ENCODE measurements at regions not wholly inside any gene's neighbourhood (a gene's known extent, or its start where the extent isn't known, plus 50 kb on each side); places are given as distances from the start of the nearest gene placed in this dataset.

GRCh38 chr4:53764761-53765490 lies 173.6 kb upstream of the LNX1 start:
- no peak for ATAC-seq
- no peaks in the 10 kb centered on the region for H3K36me3 ChIP-seq (replicated peaks in 1 of 2; ENCODE audit: control insufficient read depth in 1 of 2, insufficient read depth in 2 of 2, low read length in 2 of 2)

More at GRCh38 chr4:53764761-53765490, 173.6 kb upstream of the LNX1 start:
- Histone ChIP-seq H3K9me3 (ENCODE audit: low read length) (no peaks in the 10 kb centered on the region), H3K4me2 (ENCODE audit: low read depth, low read length) (no peak overlapping the region), H3K27me3 (ENCODE audit: control insufficient read depth in 1 of 2, insufficient read depth in 2 of 2, low read length in 2 of 2) (0 out of 5 replicates have a peak, but pooled peaks cover 0 to 1% of the 10 kb centered on the region in 2 experiments), H3K9ac (ENCODE audit: insufficient read depth, low read depth, low read length) (no peak overlapping the region), H4K20me1 (ENCODE audit: insufficient read depth, low read length) (no peaks in the 10 kb centered on the region), H3K79me2 (ENCODE audit: insufficient read depth, low read length) (no peaks in the 10 kb centered on the region), H3K27ac (ENCODE audit: extremely low read length, insufficient read depth, low read length) (no peak overlapping the region), H2AFZ (ENCODE audit: low read length) (no peak overlapping the region), H3K4me1 (ENCODE audit: insufficient read depth, low read length) (no peaks in the 10 kb centered on the region), H3K4me3 (replicated peaks in 1 of 3; ENCODE audit: insufficient read depth in 1 of 3, low read depth in 2 of 3, low read length in 3 of 3) (no peak overlapping the region)
- FAIRE-seq (no peak), DNase-seq (ENCODE audit: low spot score) (no peak)
- POLR2A ChIA-PET = no interaction called here
- TF ChIP-seq ZNF615 (CRISPR knock-in tag; IDR thresholded peaks at IDR 0.05; ENCODE audit: borderline replicate concordance) = no peak
- TF ChIP-seq SKIL (CRISPR knock-in tag; IDR thresholded peaks at IDR 0.05; ENCODE audit: borderline replicate concordance) = no peak
- no peak for TF ChIP-seq DDIT3 (CRISPR knock-in tag; IDR thresholded peaks at IDR 0.05)
- no peak for TF ChIP-seq ZNF776 (CRISPR knock-in tag; IDR thresholded peaks at IDR 0.05)
- no peak for TF ChIP-seq CEBPG (CRISPR knock-in tag; IDR thresholded peaks at IDR 0.05)
- no peak for TF ChIP-seq ZNF180 (CRISPR knock-in tag; IDR thresholded peaks at IDR 0.05; ENCODE audit: borderline replicate concordance, low read depth)
- TF ChIP-seq CHD2 (IDR thresholded peaks at IDR 0.05; ENCODE audit: low read depth, low read length) = no peak
- no peak for TF ChIP-seq TBX2 (CRISPR knock-in tag; IDR thresholded peaks at IDR 0.05; ENCODE audit: borderline replicate concordance)
- no peak for TF ChIP-seq ZNF503 (CRISPR knock-in tag; IDR thresholded peaks at IDR 0.05)
- TF ChIP-seq ZNF772 (CRISPR knock-in tag; IDR thresholded peaks at IDR 0.05) = no peak
- no peak for TF ChIP-seq MAF1 (CRISPR knock-in tag; IDR thresholded peaks at IDR 0.05; ENCODE audit: borderline replicate concordance)
- no peak for TF ChIP-seq FOXP4 (CRISPR knock-in tag; IDR thresholded peaks at IDR 0.05)
- no peak for TF ChIP-seq ZNF614 (CRISPR knock-in tag; IDR thresholded peaks at IDR 0.05; ENCODE audit: borderline replicate concordance)
- WGBS (ENCODE audit: low lambda C conversion rate) = 3% methylated on average over 3 of the region's 3 CpGs
- in situ Hi-C loops (cut with HindIII; ENCODE audit: extremely low pct_ligation_motif_present, low pct_unique_long_range_greater_than_20kb) (no loop called here), intact Hi-C loops (cut with micrococcal nuclease; ENCODE audit: unreplicated experiment) (no loop called here)
- no TSS peak for BruUV-seq (replicated peaks)
- CTCF ChIA-PET (ENCODE audit: low intra/inter-chr PET ratio, low total read pairs) = no interaction called here
